NCI-H146 treated with DMSO at 0.1 percent for 48 hours (cell line): ENCODE measurements at regions not wholly inside any gene's neighbourhood (a gene's known extent, or its start where the extent isn't known, plus 50 kb on each side); places are given as distances from the start of the nearest gene placed in this dataset.

ENCODE experiments used
- DNase-seq: peaks from one replicate; lab custom pipeline; 2025; ENCODE audit not compliant: unreplicated experiment; lab: John Stamatoyannopoulos, UW

- DNase-seq: no peak
These were observed 311.0 kb downstream of the GABRB2 start for GRCh38 chr5:161235569-161235968.

GRCh38 chr5:161233553-161233952 lies 313.0 kb downstream of the GABRB2 start:
- DNase-seq: no peak

- no peak for DNase-seq
These were observed 316.3 kb downstream of the GABRB2 start for GRCh38 chr5:161230221-161230620.

- DNase-seq: no peak
These were observed 326.7 kb downstream of the GABRB2 start for GRCh38 chr5:161219816-161220215.

GRCh38 chr5:161216877-161217276 lies 329.6 kb downstream of the GABRB2 start:
- no peak for DNase-seq

- DNase-seq: no peak
These were observed 334.3 kb downstream of the GABRB2 start for GRCh38 chr5:161212123-161212712.

GRCh38 chr5:161201558-161201957 lies 345.0 kb downstream of the GABRB2 start:
- DNase-seq: no peak

GRCh38 chr5:161190778-161191177 lies 338.8 kb upstream of the ATP10B start:
- no peak for DNase-seq

- no peak for DNase-seq
These were observed 338.1 kb upstream of the ATP10B start for GRCh38 chr5:161190086-161190485.

GRCh38 chr5:161189452-161189851 lies 337.4 kb upstream of the ATP10B start:
- DNase-seq: no peak

- no peak for DNase-seq
These were observed 331.5 kb upstream of the ATP10B start for GRCh38 chr5:161183559-161183958.

GRCh38 chr5:161176221-161176620 lies 324.2 kb upstream of the ATP10B start:
- no peak for DNase-seq

GRCh38 chr5:161169776-161170175 lies 317.8 kb upstream of the ATP10B start:
- DNase-seq: no peak

- no peak for DNase-seq
These were observed 315.2 kb upstream of the ATP10B start for GRCh38 chr5:161167016-161167767.

GRCh38 chr5:161165998-161166660 lies 314.1 kb upstream of the ATP10B start:
- no peak for DNase-seq

- DNase-seq: no peak
These were observed 305.9 kb upstream of the ATP10B start for GRCh38 chr5:161157925-161158324.

GRCh38 chr5:161155451-161155850 lies 303.4 kb upstream of the ATP10B start:
- DNase-seq: no peak

GRCh38 chr5:161152415-161152940 lies 300.5 kb upstream of the ATP10B start:
- DNase-seq: no peak

GRCh38 chr5:161150441-161150988 lies 298.5 kb upstream of the ATP10B start:
- DNase-seq: no peak

- DNase-seq: no peak
These were observed 297.1 kb upstream of the ATP10B start for GRCh38 chr5:161149078-161149477.

GRCh38 chr5:161138751-161139455 lies 286.9 kb upstream of the ATP10B start:
- no peak for DNase-seq
